ENCODE measurements at regions not wholly inside any gene's neighbourhood (a gene's known extent, or its start where the extent isn't known, plus 50 kb on each side); places are given as distances from the start of the nearest gene placed in this dataset.
"Not testable (repeated sequence)": the region's sequence is repeated elsewhere in the genome, so short reads cannot be mapped to it uniquely, and the experiment has no call there.

DNA sequence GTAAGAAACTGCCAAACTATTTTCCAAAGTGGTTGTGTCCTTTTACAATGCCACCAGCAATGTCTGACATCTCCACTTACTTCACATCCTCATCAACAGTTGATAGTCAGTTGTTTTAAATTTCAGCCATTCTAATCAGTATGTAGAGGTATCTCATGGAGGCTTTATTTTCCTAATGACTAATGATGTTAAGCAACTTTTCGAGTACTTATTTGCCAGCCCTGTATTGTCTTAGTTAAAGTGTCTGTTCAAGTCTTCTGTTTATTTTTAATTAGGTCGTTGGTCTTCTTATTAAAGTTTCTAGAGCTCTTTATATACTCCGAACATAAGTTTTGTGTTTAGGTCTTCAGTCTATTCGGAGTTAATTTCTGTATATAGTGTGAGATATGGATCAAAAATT, 54.9 kb upstream of the NBPF12 start:
- not testable (repeated sequence) for DNase-seq (ENCODE audit: low spot score); FAIRE-seq

DNA sequence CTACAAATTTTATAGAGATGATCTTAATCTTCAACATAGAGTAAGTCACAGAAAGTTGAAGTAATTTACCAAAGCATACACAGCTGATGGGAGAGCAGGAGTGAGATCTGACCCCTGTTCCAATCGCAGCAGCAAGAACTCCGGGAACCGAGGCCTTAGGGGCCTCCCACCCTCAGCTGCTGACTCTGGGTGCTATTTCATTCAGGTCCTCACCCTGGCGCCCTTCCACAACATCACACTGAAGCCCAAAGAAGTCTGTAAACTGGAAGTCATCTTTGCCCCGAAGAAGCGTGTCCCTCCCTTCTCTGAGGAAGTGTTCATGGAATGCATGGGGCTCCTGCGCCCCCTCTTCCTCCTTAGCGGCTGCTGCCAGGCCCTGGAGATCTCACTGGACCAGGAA, 57.0 kb upstream of the NBPF12 start:
- not testable (repeated sequence) for FAIRE-seq; DNase-seq (ENCODE audit: low spot score)

DNA sequence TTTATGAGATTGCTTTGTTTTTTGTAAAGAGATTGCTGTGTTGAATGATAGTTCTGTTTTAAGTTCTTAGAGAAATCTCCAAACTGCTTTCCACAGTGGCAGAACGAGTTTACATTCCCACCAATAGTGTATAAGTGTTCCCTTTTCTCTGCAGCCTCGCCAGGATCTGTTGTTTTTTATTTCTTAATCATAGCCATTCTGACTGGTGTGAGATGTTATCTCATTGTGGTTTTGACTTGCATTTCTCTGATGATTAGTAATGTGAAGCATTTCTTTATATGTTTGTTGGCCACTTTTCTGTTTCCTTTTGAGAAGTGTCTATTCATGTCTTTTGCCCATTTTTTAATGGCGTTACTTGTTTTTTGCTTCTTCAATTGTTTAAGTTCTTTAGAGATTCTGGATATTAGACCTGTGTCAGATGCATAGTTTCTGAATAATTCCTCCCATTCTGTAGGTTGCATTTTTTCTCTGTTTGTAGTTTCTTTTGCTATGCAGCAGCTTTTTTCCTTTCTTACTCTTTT, 74.3 kb upstream of the NBPF12 start:
- not testable (repeated sequence) for DNase-seq (ENCODE audit: low spot score); FAIRE-seq

DNA sequence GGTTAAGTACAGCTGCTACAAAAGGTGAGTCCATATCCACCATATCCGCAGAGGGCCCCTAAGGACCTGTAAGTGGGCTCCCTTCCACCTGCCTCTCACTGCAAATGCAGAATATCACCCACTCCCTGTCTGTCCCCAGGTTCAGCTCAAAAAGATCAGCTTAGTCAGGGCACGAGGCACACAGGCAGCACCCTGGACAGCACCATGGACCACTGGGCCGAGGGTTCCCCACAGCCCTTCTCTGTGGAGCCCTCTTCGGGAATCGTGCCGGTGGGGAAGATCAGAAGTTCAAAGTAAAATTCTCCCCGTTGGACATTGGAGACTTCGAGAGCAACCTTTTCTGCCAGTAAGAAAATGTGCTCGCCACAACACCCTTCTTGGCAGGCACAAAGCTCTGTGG, 85.0 kb upstream of the NBPF12 start:
- FAIRE-seq; DNase-seq (ENCODE audit: low spot score): not testable (repeated sequence)

DNA sequence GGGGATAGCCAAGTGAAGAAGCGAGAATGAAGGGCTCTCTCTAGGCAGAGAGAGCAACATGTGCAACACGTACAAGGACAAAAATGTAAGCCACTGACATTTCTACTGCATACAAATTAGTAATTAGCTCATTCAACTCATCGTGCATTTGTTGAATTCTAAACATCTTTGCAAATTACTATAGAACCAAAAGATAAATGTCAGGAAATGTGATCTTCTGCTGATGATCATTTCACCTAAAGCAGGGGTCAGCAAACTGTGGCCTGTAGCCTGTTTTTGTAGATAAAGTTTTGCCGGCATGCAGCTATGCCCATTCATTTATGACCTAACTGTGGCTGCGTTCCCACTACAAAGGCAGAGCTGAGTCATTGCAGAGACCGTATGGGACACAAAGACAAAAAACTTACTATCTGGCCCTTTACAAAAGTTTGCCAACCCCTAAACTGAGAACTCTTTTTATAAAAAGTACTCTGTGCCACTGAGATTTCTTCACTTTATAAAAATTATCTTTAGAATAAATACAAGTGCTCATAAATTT, 87.7 kb upstream of the NBPF12 start:
- not testable (repeated sequence) for DNase-seq (ENCODE audit: low spot score); FAIRE-seq

DNA sequence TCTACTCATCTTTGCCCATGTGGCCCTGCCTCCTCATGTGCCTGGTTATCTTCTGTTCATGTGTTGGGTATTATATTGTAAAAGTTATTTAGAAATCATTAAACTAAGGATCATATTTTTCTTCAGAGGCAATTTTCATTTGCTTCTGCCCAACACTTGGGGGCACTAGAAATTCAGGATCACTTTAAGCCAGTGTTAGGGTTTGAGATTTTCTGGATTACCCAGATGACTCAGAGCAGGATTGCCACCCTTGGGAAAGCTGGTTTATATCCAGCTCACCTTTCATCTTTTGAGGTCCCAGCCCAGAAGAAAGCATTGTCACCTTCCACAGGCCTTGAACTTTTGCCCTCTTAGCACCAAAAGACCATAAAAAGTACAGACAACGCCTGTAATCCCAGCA, 99.4 kb upstream of the NBPF12 start:
- DNase-seq (ENCODE audit: low spot score); FAIRE-seq: not testable (repeated sequence)

DNA sequence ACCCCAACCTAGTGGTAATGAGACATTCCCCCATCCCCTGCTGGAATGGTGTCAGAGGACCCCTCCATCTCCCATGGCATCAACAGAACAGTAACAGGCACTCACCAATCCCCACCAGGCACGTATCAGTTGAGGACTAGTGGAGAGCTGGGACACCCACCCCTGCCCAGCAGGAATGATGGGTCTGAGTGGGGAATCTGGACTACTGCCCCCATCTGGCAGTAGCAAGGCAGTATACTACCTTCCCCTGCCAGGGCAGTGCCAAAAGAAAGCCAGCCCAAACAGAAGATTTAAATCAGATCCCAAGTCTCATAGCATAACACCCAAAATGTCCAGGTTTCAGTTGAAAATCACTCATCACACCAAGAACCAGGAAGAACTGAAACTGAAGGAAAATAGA, 111.2 kb upstream of the NBPF12 start:
- not testable (repeated sequence) for DNase-seq (ENCODE audit: low spot score); FAIRE-seq

DNA sequence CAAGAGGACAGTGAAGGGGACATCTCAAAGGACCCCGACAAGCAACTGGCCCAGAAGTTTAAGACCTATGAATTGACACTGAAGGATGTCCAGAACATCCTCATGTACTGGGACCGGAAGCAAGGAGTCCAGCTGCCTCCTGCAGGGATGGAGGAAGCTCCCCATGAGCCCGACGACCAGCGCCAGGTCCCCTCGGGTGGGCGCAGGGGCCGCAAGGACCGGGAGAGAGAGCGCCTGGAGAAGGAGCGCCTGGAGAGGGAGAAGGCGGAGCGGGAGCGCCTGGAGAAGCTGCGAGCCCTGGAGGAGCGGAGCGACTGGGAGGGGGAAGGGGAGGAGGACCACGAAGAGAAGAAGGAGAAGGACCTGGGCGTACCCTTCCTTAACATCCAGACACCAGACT, 143.9 kb upstream of the NBPF12 start:
- FAIRE-seq; DNase-seq (ENCODE audit: low spot score): not testable (repeated sequence)

DNA sequence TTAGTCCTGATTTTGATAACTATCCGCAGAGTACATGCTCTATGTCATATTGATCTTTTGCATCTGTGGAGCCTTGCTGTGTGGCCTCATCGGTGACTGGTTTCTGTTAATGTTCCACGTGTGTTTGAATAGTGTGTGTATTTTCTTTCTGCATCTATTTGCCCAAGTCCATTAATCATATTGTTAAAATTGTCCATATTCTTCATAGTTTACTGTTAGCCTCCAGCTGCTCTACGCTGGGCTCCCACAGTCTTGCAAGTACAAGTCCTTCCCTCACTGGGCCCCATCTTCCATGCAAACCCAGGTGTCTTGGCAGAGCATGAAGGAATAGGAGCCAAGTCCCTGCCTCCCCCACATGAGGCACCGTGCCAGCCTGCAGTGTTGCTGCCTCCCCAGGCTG, 145.4 kb upstream of the NBPF12 start:
- FAIRE-seq; DNase-seq (ENCODE audit: low spot score): not testable (repeated sequence)

DNA sequence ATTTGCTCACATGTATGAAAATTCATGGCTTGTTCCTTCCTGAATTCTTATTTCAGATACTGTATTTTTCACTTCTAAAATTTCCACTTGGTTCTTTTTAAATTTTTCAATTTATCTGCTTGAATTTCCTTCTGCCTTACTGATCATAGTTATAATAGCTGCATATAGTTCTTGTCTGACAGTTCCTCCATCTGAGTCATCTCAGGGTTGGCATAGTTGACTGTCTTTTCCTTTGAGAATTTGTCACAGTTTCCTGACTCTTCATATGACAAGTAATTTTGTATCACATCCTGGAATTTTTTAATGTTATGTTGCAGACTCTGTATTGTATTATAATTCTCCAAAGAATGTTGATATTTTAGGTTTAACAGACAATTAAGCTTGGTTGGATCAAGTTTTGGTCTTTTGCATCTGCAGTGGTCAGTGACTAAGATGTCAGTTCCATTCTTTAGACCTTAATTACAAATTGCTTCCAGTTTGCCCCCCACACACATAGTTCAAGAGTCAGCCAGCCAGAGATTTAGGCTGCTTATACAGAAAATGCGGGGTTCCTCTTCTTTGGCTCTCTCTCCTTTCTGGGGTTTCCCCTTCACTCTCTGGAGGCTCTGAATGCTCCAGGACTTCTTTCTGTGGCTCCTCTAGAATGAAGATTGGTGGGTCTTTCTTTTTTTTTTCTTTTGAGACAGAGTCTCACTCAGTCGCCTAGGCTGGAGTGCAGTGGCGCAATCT, 153.7 kb upstream of the NBPF12 start:
- not testable (repeated sequence) for DNase-seq (ENCODE audit: low spot score); FAIRE-seq

DNA sequence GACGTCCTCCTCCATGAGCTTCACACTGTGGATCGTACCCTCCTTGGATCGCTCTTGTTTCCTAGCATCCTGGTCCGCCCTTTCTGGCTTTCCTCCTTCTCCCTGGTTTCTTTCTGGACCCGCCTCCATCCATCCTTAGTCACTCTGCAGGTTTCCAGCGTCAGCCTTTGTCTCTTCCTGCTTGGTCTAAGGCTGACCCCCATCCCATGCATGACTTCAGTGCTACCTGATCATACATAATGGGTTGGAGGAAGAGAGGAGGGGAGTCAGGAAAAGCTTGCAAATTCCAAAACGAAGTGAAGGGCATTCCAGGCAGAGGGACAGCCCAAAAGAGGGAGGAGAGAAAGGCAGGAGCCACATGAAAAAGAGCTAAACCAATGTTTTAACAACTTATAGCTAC, 156.9 kb upstream of the NBPF12 start:
- FAIRE-seq; DNase-seq (ENCODE audit: low spot score): not testable (repeated sequence)

DNA sequence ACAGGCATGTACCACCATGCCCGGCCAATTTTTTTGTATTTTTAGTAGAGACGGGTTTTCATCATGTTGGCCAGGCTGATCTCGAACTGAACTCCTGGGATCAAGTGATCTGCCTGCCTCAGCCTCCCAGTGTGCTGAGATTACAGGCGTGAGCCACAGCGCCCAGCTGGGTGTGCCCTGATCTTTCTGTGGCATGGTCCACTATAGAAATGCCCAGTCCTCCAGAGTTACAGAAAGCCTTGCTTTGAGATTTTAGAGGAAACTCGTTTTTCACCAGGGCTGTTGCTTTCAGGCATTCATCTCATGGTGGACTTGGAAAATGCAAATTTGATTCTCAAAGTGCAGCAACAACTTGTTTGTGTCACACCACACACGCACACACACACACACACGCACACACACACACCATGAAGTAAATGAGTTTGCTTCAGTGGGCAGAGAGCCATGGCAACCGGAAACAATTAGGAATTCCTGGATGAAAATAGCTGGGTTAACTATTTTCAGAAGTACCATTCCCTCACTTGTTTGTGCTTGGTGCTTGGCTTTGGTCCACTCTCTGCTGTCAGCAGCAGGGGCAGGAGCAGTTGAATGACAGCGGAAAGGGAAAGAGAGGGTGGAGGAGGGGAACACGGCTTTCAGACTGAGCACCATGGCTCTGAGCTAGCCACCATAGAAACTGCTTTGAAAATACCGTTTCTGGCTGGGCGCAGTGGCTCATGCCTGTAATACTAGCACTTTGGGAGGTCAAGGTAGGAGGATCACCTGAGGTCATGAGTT, 160.1 kb upstream of the NBPF12 start:
- DNase-seq (ENCODE audit: low spot score); FAIRE-seq: not testable (repeated sequence)

DNA sequence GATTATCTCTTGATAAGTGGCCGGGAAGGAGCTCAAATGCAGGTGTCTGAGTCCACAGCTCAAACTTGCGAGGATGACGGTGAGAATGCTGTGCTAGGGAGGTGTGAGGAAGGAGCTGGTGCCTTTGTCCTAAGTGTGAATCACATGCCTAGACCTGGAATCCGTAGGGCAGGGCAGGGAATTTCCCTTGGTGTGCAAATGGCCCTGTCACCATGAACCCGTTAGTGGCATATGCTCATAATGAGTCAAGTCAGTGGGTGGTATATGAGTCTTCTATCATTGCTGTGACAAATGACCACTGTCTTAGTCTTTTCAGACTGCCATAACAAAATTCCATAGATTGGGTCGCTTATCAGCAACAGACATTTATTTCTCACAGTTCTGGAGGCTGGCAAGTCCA, 163.1 kb upstream of the NBPF12 start:
- not testable (repeated sequence) for DNase-seq (ENCODE audit: low spot score); FAIRE-seq

DNA sequence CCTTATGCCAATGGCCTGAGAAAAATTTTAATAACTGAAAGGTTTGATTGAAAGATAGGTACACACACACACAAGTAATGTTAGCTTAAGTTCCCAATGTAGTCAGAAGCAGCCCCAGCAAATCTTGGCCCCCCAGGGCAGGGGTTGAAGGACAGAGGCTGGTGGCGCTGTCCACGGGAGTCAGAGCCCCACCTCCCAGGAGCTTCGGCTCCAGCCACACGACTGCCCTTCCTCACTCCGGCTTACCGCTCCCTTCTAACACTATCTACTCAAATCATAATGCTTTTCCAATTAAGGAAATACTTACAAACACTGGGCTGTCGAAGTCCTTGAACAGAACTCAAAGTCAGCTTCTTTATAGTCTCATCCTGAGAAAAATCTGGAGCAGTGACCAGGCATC, 163.9 kb upstream of the NBPF12 start:
- not testable (repeated sequence) for FAIRE-seq; DNase-seq (ENCODE audit: low spot score)

DNA sequence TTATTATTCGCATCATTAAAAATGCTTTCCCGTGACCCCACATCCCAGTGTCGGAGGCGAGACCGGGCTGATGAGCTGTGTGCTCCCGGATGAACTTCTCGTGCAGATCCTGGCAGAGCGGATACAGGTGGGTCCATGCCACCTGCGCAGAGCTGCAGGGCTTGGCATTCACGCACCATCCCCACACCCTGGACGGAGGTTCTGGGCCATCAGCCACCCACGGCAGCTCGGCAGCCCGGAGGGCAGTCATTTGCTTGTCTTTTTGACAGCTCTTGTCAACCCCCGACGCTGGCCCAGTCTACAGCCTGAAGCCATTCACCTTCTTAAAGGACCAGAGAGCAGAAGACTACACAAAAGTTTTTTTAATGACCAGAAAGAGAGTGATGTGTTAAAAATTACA, 166.7 kb upstream of the NBPF12 start:
- DNase-seq (ENCODE audit: low spot score); FAIRE-seq: not testable (repeated sequence)

DNA sequence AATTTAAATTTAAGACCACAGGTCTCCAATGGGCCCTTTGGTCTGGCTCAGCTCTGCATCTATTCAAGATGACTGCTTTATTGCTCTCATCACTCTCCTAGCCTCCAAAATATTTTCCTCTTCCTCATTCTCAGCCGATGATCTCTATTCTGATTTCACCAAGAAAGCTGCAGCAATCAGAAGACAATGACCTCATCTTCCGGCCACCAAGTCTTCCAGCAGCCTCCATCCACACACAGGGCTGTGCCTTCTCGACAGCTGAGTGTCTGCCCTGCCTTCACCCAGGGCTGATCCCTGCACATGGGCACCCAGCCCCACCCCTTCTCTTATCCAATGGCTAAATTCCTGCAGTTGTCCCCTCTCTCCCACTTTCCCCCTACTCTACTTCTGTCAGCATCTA, 167.1 kb upstream of the NBPF12 start:
- not testable (repeated sequence) for DNase-seq (ENCODE audit: low spot score); FAIRE-seq

DNA sequence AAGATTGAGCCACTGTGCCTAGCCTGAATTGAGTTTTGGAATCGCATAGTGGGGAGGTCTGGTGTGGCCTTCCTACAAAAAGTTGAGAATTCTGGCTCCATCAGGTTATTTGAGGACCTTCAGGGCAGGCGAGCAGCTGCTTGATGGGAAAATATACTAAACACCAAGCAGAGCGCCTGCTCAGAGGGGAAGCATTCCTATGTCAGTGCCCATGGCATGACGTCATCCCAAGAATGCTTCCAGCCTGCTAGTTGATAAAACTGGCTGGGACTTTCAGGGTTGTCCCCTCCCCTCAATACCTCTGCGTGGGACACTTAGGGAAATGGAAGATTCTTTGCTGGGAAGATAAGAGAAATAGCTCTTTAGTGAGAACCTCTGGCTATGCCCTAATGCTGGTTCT, 174.9 kb upstream of the NBPF12 start:
- DNase-seq (ENCODE audit: low spot score); FAIRE-seq: not testable (repeated sequence)

DNA sequence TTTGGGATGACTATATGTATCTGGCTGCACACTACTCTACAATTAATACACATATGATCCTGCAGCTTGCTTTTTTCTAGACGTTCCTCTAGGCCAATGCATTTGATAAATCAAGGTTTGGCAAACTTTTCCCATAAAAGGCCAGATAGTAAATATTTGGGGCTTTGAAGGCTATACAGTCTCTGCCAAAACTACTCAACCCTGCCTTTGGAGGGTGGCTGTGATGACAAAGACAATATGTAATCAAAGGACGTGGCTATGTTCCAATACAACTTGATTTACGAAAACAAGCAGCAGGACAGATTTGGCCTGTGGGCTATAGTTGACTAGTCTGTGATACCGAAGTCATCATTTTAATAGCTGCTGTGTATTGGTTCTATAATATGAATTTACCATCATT, 181.3 kb upstream of the NBPF12 start:
- FAIRE-seq; DNase-seq (ENCODE audit: low spot score): not testable (repeated sequence)

DNA sequence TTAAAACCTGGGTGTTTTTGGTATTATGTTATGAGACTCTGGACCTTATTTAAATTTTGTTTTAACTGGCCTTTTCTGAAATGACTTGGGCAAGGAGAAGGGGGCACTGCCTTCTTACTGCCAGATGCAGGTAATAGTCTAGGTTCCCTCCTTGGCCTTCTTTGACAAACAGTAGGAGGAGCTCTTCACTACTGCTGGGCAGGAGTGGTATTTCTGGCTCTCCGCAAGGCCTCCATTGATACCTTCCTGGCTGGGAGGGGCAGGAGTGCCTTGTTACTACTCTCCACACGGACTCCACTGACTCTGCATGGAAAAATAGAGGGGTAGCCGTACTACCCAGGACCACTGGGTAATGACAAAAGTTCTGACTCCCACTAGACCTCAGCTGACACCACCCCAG, 189.4 kb upstream of the NBPF12 start:
- FAIRE-seq; DNase-seq (ENCODE audit: low spot score): not testable (repeated sequence)

DNA sequence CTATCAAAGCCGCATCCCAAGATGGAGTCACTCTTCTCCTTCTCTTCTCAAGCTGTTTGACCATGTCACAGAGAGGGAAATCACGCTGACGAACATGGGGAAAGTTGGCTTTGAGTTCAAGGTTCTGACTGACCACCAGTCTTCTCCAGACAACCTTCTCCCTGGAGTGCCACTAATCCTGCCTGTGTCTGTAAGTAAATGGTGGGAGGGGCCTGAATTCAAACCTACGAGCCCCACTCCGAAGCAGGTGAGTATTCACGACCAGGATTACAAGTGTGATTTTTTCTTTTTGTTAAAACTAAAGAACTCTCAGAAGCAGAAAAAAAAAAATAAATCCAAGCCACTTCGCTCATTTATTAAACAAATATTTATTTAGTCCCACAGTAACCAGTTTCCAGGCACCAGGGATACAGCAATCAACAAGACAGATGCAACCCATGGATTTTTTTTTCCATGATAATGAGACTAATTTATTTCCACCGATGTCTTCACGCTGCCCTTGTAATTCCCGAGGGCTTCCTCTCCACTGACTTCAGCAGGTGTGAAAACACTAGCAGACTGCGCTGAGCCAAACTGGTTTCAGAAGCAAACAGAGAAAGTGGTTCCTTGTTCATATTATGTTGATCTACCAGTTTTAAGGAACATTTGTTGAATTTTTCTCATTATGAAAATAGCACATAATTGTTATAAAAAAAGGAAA, 206.0 kb upstream of the NBPF12 start:
- FAIRE-seq; DNase-seq (ENCODE audit: low spot score): not testable (repeated sequence)
